HepG2 (cell line): ENCODE measurements at regions not wholly inside any gene's neighbourhood (a gene's known extent, or its start where the extent isn't known, plus 50 kb on each side); places are given as distances from the start of the nearest gene placed in this dataset.

ENCODE experiments used
- KDM5B ChIP-seq: sonication (generic); formaldehyde crosslinking; IDR thresholded peaks from 2 replicates; pipeline ENCODE4 v1.4.0; 2020; ENCODE audit warnings: missing genetic modification reagents, mild to moderate bottlenecking, borderline replicate concordance
- SALL2 ChIP-seq: sonication (generic); formaldehyde crosslinking; IDR thresholded peaks from 2 replicates; pipeline ENCODE4 v1.8.1; 2023; ENCODE audit warnings: mild to moderate bottlenecking, missing genetic modification reagents, inconsistent platforms
- TF ChIP-seq, protein P1 (sequence below): IDR thresholded peaks from 2 replicates; pipeline ENCODE4 v1.6.1; 2012; ENCODE audit warnings: inconsistent platforms

GRCh38 chr2:37753758-37754157 is 82.3 kb upstream of the CDC42EP3 start:
- TF ChIP-seq, protein P1, sequence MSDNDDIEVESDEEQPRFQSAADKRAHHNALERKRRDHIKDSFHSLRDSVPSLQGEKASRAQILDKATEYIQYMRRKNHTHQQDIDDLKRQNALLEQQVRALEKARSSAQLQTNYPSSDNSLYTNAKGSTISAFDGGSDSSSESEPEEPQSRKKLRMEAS, result no peak
- TF ChIP-seq SALL2 (CRISPR knock-in tag) (no peak), KDM5B (CRISPR knock-in tag) (no peak)
